GM23248 (cell line): ENCODE measurements at regions not wholly inside any gene's neighbourhood (a gene's known extent, or its start where the extent isn't known, plus 50 kb on each side); places are given as distances from the start of the nearest gene placed in this dataset.

Experiments
- DNase-seq: peaks from one replicate; pipeline ENCODE4 v3.0.0-alpha.2; 2015
- H2AFZ ChIP-seq: fragments of 200-600 bp; sonication (generic); 2 replicates; pipeline ENCODE4 v1.6.1; 2016; ENCODE audit warnings: antibody characterized with exemption
- H3F3A ChIP-seq: fragments of 200-600 bp; sonication (generic); 2 replicates; pipeline ENCODE4 v1.6.1; 2016; ENCODE audit warnings: mild to moderate bottlenecking, antibody characterized with exemption, mixed run types; ENCODE audit not compliant: insufficient read depth
- H3K27ac ChIP-seq: fragments of 200-600 bp; sonication (generic); 2 replicates; pipeline ENCODE4 v1.5.1; 2016; ENCODE audit warnings: mild to moderate bottlenecking
- H3K27me3 ChIP-seq: fragments of 200-600 bp; sonication (generic); replicated peaks from 2 replicates; pipeline ENCODE4 v1.6.1; 2016; ENCODE audit warnings: mild to moderate bottlenecking; ENCODE audit not compliant: insufficient read depth
- H3K36me3 ChIP-seq: fragments of 200-600 bp; sonication (generic); 2 replicates; pipeline ENCODE4 v1.6.1; 2016; ENCODE audit warnings: low read depth, mild to moderate bottlenecking
- H3K4me1 ChIP-seq: fragments of 200-600 bp; sonication (generic); 2 replicates; pipeline ENCODE4 v1.6.1; 2016; ENCODE audit warnings: mild to moderate bottlenecking; ENCODE audit not compliant: insufficient read depth
- H3K4me2 ChIP-seq: fragments of 200-600 bp; sonication (generic); one replicate; pipeline ENCODE4 v1.6.1; 2016; ENCODE audit warnings: mild to moderate bottlenecking; ENCODE audit not compliant: unreplicated experiment
- H3K4me3 ChIP-seq: fragments of 200-600 bp; sonication (generic); 2 replicates; pipeline ENCODE4 v1.5.1; 2016; ENCODE audit warnings: mild to moderate bottlenecking
- H3K79me2 ChIP-seq: fragments of 200-600 bp; sonication (generic); 2 replicates; pipeline ENCODE4 v1.6.1; 2016; ENCODE audit warnings: mild to moderate bottlenecking; ENCODE audit not compliant: insufficient read depth
- H3K9ac ChIP-seq: fragments of 200-600 bp; sonication (generic); 2 replicates; pipeline ENCODE4 v1.6.1; 2016; ENCODE audit warnings: mild to moderate bottlenecking
- H3K9me2 ChIP-seq: fragments of 200-600 bp; sonication (generic); 2 replicates; pipeline ENCODE4 v1.6.1; 2016; ENCODE audit warnings: mixed run types, mild to moderate bottlenecking, moderate library complexity; ENCODE audit not compliant: insufficient read depth
- H3K9me3 ChIP-seq: fragments of 200-600 bp; sonication (generic); one replicate; pipeline ENCODE4 v1.6.1; 2017; ENCODE audit warnings: low read depth
- H4K20me1 ChIP-seq: fragments of 200-600 bp; sonication (generic); 2 replicates; pipeline ENCODE4 v1.6.0; 2016; ENCODE audit not compliant: insufficient read depth
- EZH2 ChIP-seq: fragments of 200-600 bp; sonication (generic); IDR thresholded peaks from 2 replicates; pipeline ENCODE4 v1.6.1; 2018; ENCODE audit warnings: antibody characterized with exemption, mild to moderate bottlenecking; ENCODE audit not compliant: insufficient read depth, poor library complexity, severe bottlenecking
- EZH2phosphoT487 ChIP-seq: fragments of 200-600 bp; sonication (generic); IDR thresholded peaks from 2 replicates; pipeline ENCODE4 v1.6.1; 2018; ENCODE audit warnings: antibody characterized with exemption, moderate library complexity, mild to moderate bottlenecking, low read depth; ENCODE audit not compliant: insufficient read depth
- WGBS, 2 experiments: methylation state at CpG; one replicate each; pipeline ENCODE4 v1.1.6; 2015 to 2017; ENCODE audit warnings: low lambda C conversion rate in 2 of 2, low coverage in 1 of 2; ENCODE audit errors: missing lambda C conversion rate in 2 of 2; 5-methylcytosine and 5-hydroxymethylcytosine counted together
- in situ Hi-C: fragments of 300-500 bp; cut with MboI; formaldehyde crosslinking; loops from 2 replicates; pipeline ENCODE4 v1.15.0; 2020

DNA sequence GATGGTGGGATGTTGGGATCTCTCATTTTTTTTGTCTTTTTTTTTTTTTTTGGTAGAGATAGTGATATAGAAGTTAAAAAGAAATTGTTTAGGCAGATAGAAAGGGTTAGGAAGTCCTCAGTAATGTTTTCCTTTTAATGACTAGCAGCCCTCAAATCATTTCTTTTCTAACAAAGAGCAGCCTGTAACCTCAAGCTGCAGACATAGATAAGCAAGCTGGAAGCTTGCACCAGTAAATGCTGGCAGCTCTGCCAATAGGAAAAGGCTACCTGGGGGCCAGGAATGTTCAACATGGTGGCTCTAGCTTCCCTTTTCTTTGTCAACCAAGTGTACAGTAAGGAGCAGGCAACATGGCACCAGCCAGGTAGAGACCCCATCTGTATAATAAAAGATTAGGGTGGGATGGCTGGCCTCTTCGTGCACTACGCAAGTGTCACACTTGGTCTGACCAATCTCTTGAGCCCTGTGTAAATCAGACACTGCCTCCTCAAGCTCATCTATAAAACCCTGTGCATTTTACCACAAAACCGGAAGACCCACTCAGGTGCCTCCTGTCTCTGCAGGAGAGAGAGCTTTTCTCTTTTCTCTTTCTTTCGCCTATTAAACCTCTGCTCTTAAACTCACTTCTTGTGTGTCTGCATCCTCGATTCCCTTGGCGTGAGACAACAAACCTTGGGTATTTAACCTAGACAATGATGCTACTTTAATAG lies 212.9 kb downstream of the SNX10 start:
- in situ Hi-C loops: no loop called here
- 75 to 79% methylated on average over 6 of the region's 6 CpGs for WGBS, 2 experiments

DNA sequence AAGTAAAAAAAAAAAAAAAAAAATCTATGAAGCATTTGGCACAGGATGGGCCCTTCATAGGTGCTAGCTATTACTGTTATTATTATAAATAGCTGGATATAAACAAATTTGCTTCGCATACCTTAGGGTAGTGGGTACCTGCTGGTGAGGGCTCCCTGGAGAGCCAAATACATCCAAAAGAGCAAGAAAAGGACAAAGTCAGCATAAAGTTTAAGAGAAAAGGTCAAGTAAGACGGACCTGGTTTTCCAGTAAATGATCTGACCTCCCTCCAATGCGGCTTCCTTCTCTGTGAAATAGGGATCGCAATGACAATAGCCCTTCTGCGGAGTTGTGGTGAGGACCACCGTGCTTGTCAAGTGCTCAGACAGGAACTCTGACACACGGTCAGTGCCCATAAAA lies 214.5 kb downstream of the SNX10 start:
- in situ Hi-C loops: no loop called here
- no peak overlapping the region for H3K4me2 ChIP-seq
- no peak overlapping the region for H3K9ac ChIP-seq
- no peaks in the 10 kb centered on the region for H4K20me1 ChIP-seq
- no peaks in the 10 kb centered on the region for H3F3A ChIP-seq
- TF ChIP-seq EZH2 (no peak), EZH2phosphoT487 (no peak)
- H3K4me3 ChIP-seq: no peak overlapping the region
- H3K4me1 ChIP-seq: no peaks in the 10 kb centered on the region
- H3K27me3 ChIP-seq: 0 out of 2 replicates have a peak, but pooled peaks cover 3% of the 10 kb centered on the region
- no peaks in the 10 kb centered on the region for H3K9me2 ChIP-seq
- WGBS, 2 experiments: 60 to 69% methylated on average over 7 of the region's 7 CpGs
- H3K36me3 ChIP-seq: no peaks in the 10 kb centered on the region
- no peak overlapping the region for H2AFZ ChIP-seq
- no peak overlapping the region for H3K27ac ChIP-seq
- H3K9me3 ChIP-seq: no peaks in the 10 kb centered on the region
- no peak for DNase-seq
- H3K79me2 ChIP-seq: no peaks in the 10 kb centered on the region

More for the DNA sequence above, 212.9 kb downstream of the SNX10 start:
- Histone ChIP-seq H3F3A (no peaks in the 10 kb centered on the region), H3K4me2 (no peak overlapping the region), H3K79me2 (no peaks in the 10 kb centered on the region), H3K9me2 (no peaks in the 10 kb centered on the region), H3K36me3 (no peaks in the 10 kb centered on the region), H3K4me3 (no peak overlapping the region), H4K20me1 (no peaks in the 10 kb centered on the region), H3K27me3 (0 out of 2 replicates have a peak, but pooled peaks cover 3% of the 10 kb centered on the region), H3K27ac (no peak overlapping the region), H3K9me3 (no peaks in the 10 kb centered on the region), H3K9ac (no peak overlapping the region), H3K4me1 (no peaks in the 10 kb centered on the region), H2AFZ (no peak overlapping the region)
- DNase-seq: no peak
- TF ChIP-seq EZH2phosphoT487: no peak
- no peak for TF ChIP-seq EZH2

DNA sequence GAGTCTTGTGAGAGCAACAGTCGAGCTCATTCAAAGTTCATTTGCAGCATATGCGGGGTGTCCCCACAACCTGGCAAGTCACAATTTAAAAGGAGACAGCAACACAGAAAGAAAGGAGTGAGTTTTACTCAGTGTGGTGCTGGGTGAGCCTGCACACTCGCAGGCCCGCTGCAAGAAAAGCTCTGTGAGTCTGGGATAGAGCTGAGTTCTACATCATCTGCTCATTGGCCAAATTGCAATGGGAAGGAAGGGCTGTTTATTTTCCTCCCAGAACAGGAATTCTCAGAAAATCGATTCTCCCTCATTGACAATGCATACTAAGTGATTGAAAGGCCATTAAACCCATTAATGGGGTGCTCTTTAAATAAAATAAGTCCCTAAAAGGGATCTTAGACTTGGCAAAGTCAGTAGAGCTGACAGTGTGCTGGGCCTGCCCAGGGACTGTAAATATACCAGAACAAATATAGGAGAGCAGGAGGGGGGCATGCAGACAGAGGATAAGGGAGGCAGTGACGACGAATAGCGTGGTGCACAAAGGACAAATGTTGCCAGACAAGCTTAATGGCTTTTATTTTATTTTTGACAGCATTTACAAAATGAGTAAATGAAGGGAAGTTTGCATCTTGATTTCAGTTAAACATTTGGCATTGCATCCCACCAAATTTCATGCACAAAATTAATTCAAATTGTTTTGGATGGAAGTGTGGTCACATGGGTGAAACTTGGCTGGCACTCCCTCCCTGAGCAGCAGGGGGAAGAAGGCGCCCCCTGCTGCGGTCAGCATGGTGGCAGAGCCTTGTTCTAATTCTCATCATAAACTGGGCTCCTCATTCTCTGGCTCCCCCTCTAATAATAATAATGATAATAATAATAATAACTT lies 215.7 kb downstream of the SNX10 start:
- Histone ChIP-seq H2AFZ (no peak overlapping the region), H3K79me2 (no peaks in the 10 kb centered on the region), H3K27me3 (peaks cover 8% of the 10 kb centered on the region; the same call in 1 of the 2 replicates), H3K9me3 (no peaks in the 10 kb centered on the region), H3K27ac (no peak overlapping the region), H4K20me1 (no peaks in the 10 kb centered on the region), H3K4me2 (no peak overlapping the region), H3K36me3 (no peaks in the 10 kb centered on the region), H3K9ac (no peak overlapping the region), H3F3A (no peaks in the 10 kb centered on the region), H3K9me2 (no peaks in the 10 kb centered on the region), H3K4me3 (no peak overlapping the region), H3K4me1 (no peaks in the 10 kb centered on the region)
- 57 to 58% methylated on average over 10 of the region's 10 CpGs for WGBS, 2 experiments
- no peak for TF ChIP-seq EZH2phosphoT487
- TF ChIP-seq EZH2: no peak
- in situ Hi-C loops: no loop called here
- no peak for DNase-seq

DNA sequence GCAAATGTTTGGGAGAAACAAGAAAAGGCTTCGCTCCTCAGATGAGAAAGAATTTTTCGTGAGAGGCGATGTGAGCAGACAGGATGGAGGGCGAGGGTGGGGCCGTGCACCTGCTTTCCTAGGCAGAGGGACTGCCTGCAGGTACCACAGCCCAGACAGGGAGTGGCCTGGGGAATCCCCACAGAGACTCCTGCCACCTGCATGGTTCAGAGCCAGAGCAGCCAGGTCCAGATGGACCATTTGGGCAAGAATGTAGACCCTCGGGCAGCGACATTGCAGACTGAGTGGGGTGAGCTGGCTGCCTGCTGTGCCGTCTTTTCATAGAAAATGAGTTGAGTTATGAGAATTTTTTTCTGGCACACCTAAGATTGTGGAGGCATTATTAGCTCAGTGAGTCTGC lies 216.8 kb downstream of the SNX10 start:
- no peaks in the 10 kb centered on the region for H3K9me2 ChIP-seq
- H3K4me1 ChIP-seq: no peaks in the 10 kb centered on the region
- H3K27ac ChIP-seq: no peak overlapping the region
- no peaks in the 10 kb centered on the region for H3K36me3 ChIP-seq
- 67 to 82% methylated on average over 8 of the region's 8 CpGs for WGBS, 2 experiments
- H3F3A ChIP-seq: no peaks in the 10 kb centered on the region
- no peaks in the 10 kb centered on the region for H3K79me2 ChIP-seq
- TF ChIP-seq EZH2phosphoT487 (no peak), EZH2 (no peak)
- H3K4me2 ChIP-seq: no peak overlapping the region
- no peak for DNase-seq
- H3K9me3 ChIP-seq: no peaks in the 10 kb centered on the region
- in situ Hi-C loops: no loop called here
- H4K20me1 ChIP-seq: no peaks in the 10 kb centered on the region
- H2AFZ ChIP-seq: no peak overlapping the region
- H3K9ac ChIP-seq: no peak overlapping the region
- H3K4me3 ChIP-seq: no peak overlapping the region
- peaks cover 8% of the 10 kb centered on the region; the same call in 1 of the 2 replicates for H3K27me3 ChIP-seq
